MM.1S (cell line): ENCODE measurements at regions not wholly inside any gene's neighbourhood (a gene's known extent, or its start where the extent isn't known, plus 50 kb on each side); places are given as distances from the start of the nearest gene placed in this dataset.

ENCODE experiments used
- EZH2phosphoT487 ChIP-seq: fragments of 300-600 bp; sonication (generic); IDR thresholded peaks from 2 replicates; pipeline ENCODE4 v1.6.1; 2018; ENCODE audit warnings: antibody characterized with exemption, low read length
- TF ChIP-seq, protein P1 (sequence below): fragments of 300-600 bp; sonication (generic); IDR thresholded peaks from 2 replicates; pipeline ENCODE4 v1.5.1; 2016; ENCODE audit warnings: antibody characterized with exemption, low read length, mixed read lengths

DNA sequence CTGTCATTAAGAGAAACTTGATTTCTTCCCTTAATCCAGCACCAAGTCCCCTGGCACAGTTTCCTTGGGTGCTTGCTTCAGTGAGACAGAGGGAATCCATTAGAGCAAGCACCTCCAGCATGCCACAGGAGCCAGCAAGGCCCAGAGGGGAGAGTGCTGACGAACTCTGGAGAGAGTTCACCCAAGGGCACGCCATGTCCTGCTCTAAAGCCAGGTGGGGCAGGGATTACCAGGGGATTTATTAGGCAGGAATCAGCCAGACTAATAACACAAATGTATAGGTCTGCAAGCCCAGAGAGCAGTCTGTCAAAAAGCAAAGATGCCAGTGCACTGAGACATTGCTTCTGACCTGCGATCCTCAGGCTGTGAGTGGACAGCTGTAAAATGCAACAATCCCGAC lies 155.4 kb upstream of the SYNDIG1 start:
- TF ChIP-seq, protein P1, sequence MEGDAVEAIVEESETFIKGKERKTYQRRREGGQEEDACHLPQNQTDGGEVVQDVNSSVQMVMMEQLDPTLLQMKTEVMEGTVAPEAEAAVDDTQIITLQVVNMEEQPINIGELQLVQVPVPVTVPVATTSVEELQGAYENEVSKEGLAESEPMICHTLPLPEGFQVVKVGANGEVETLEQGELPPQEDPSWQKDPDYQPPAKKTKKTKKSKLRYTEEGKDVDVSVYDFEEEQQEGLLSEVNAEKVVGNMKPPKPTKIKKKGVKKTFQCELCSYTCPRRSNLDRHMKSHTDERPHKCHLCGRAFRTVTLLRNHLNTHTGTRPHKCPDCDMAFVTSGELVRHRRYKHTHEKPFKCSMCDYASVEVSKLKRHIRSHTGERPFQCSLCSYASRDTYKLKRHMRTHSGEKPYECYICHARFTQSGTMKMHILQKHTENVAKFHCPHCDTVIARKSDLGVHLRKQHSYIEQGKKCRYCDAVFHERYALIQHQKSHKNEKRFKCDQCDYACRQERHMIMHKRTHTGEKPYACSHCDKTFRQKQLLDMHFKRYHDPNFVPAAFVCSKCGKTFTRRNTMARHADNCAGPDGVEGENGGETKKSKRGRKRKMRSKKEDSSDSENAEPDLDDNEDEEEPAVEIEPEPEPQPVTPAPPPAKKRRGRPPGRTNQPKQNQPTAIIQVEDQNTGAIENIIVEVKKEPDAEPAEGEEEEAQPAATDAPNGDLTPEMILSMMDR = no peak
- TF ChIP-seq EZH2phosphoT487 = no peak
